GM12873 (cell line): ENCODE measurements at regions not wholly inside any gene's neighbourhood (a gene's known extent, or its start where the extent isn't known, plus 50 kb on each side); places are given as distances from the start of the nearest gene placed in this dataset.

Source experiments
- CTCF ChIP-seq: IDR thresholded peaks from 2 replicates; pipeline ENCODE4 v1.5.1; 2012; ENCODE audit warnings: low read depth, mild to moderate bottlenecking, moderate library complexity, low read length, control low read depth; ENCODE audit not compliant: insufficient read depth; ENCODE audit errors: missing control alignments

GRCh38 chr20:7654231-7654630 is 286.0 kb downstream of the HAO1 start:
- no peak for TF ChIP-seq CTCF

- no peak for TF ChIP-seq CTCF
Observed at GRCh38 chr20:7656687-7657467, 283.4 kb downstream of the HAO1 start.

GRCh38 chr20:7657569-7657968 is 282.7 kb downstream of the HAO1 start:
- no peak for TF ChIP-seq CTCF

- no peak for TF ChIP-seq CTCF
Observed at GRCh38 chr20:7660165-7660564, 280.1 kb downstream of the HAO1 start.

- no peak for TF ChIP-seq CTCF
Observed at GRCh38 chr20:7665376-7665775, 274.9 kb downstream of the HAO1 start.

- no peak for TF ChIP-seq CTCF
Observed at GRCh38 chr20:7667194-7667593, 273.1 kb downstream of the HAO1 start.

- TF ChIP-seq CTCF, result no peak
Observed at GRCh38 chr20:7672571-7672970, 267.7 kb downstream of the HAO1 start.
